Thyroid gland (tissue), 4 donors: ENCODE measurements at regions not wholly inside any gene's neighbourhood (a gene's known extent, or its start where the extent isn't known, plus 50 kb on each side); places are given as distances from the start of the nearest gene placed in this dataset.

ENCODE experiments used
- CTCF ChIP-seq, 6 experiments: fragments of 200-600 bp in 3 of 6; fragments of 450-650 bp in 3 of 6; sonication (generic) in 3 of 6; IDR thresholded peaks; one replicate each; pipeline ENCODE4 v1.5.1; 2016 to 2019; ENCODE audit warnings: antibody characterized with exemption in 6 of 6, mild to moderate bottlenecking in 2 of 6, inconsistent platforms in 1 of 6, moderate library complexity in 1 of 6
- POLR2A ChIP-seq, 2 donors: fragments of 450-650 bp; IDR thresholded peaks; one replicate each; pipeline ENCODE4 v1.6.1; 2017; ENCODE audit warnings: antibody characterized with exemption in 2 of 2, mild to moderate bottlenecking in 2 of 2, moderate library complexity in 1 of 2

DNA sequence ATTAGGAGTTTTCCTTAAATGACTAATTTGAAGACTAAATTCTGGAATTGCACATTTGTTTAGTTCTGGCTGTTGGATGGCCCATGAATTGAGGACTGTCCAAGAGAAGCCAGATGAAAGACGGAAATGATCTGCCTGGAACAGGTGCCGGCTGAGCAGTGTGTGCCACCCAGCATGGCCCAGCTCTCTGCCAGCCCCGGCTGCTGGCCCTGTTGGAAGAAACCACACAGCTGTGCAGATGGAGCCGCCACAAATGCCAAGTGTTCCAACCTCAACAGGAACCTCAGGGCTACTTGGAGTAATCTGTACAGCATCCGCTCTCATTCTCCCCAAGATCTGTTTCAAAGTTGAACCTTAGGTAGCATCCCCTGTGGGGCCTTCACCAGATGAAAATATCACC is 67.0 kb upstream of the STARD13 start:
- TF ChIP-seq CTCF (IDR thresholded peaks at IDR 0.05) (no peak), POLR2A (IDR thresholded peaks at IDR 0.05) (no peak)
